Panc1 (cell line): ENCODE measurements at regions not wholly inside any gene's neighbourhood (a gene's known extent, or its start where the extent isn't known, plus 50 kb on each side); places are given as distances from the start of the nearest gene placed in this dataset.
A peak's percentile ranks its signal among the peaks of the same experiment; 100 is the strongest.

Experiments used
- ATAC-seq: fragments of 200-7000 bp; cut with Tn5 transposase; 2 replicates; pipeline ENCODE4 v1.9.1; 2020; ENCODE audit warnings: mild to moderate bottlenecking, moderate library complexity
- BruUV-seq: library from RNA; stranded (reverse); fragments of 400-500 nt; replicated peaks from 2 replicates; lab custom pipeline; 2021; lab: Mats Ljungman, UMichigan
- CTCF ChIA-PET: fragments of 300-600 bp; sonication (Branson Sonifier 250); formaldehyde crosslinking; loops from one replicate; lab custom pipeline; 2022; ENCODE audit warnings: antibody characterized with exemption; lab: Charles Lee
- POLR2A ChIA-PET: fragments of 300-600 bp; sonication (Branson Sonifier 250); formaldehyde crosslinking; loops from one replicate; lab custom pipeline; 2022; ENCODE audit warnings: antibody characterized with exemption; lab: Charles Lee
- DNase-seq: peaks from one replicate; pipeline ENCODE4 v3.0.0-alpha.2; 2010; ENCODE audit warnings: low read depth, low spot score
- H3K27ac ChIP-seq: 2 replicates; pipeline ENCODE4 v1.5.1; 2011; ENCODE audit warnings: mild to moderate bottlenecking, low read length, inconsistent platforms
- H3K27me3 ChIP-seq: fragments of 200-500 bp; sonication (Bioruptor generic); 2 replicates; pipeline ENCODE4 v1.6.0; 2014; ENCODE audit warnings: low read length, inconsistent platforms; ENCODE audit not compliant: control insufficient read depth, insufficient read depth
- H3K36me3 ChIP-seq: fragments of 200-500 bp; sonication (Bioruptor generic); 2 replicates; pipeline ENCODE4 v1.5.1; 2014; ENCODE audit warnings: inconsistent platforms, mild to moderate bottlenecking, low read length, moderate library complexity; ENCODE audit not compliant: control insufficient read depth, insufficient read depth
- H3K4me1 ChIP-seq: 2 replicates; pipeline ENCODE4 v1.5.1; 2011; ENCODE audit warnings: inconsistent platforms, mild to moderate bottlenecking, low read length, moderate library complexity; ENCODE audit not compliant: control insufficient read depth, insufficient read depth
- H3K4me3 ChIP-seq, 2 experiments: 2 replicates each; pipeline ENCODE4 v1.5.1; 2011 to 2012; ENCODE audit warnings: low read depth in 2 of 2, low read length in 2 of 2, mild to moderate bottlenecking in 2 of 2, inconsistent platforms in 1 of 2, moderate library complexity in 1 of 2
- H3K9me3 ChIP-seq: fragments of 200-500 bp; sonication (Bioruptor generic); 2 replicates; pipeline ENCODE4 v1.5.1; 2014; ENCODE audit warnings: low read depth, mild to moderate bottlenecking, inconsistent platforms, low read length, moderate library complexity; ENCODE audit not compliant: control insufficient read depth, insufficient read depth
- POLR2AphosphoS5 ChIP-seq: IDR thresholded peaks from 2 replicates; pipeline ENCODE4 v1.6.1; 2012; ENCODE audit warnings: mild to moderate bottlenecking, low read depth, low read length, moderate library complexity
- SIN3A ChIP-seq: IDR thresholded peaks from 2 replicates; pipeline ENCODE4 v1.6.1; 2012; ENCODE audit warnings: low read depth, mild to moderate bottlenecking, low read length, moderate library complexity, borderline replicate concordance; ENCODE audit not compliant: insufficient read depth
- TCF7L2 ChIP-seq: IDR thresholded peaks from 2 replicates; pipeline ENCODE4 v1.6.1; 2011; ENCODE audit warnings: mild to moderate bottlenecking, low read depth, low read length, inconsistent platforms
- in situ Hi-C: cut with HindIII; loops from 2 replicates; pipeline ENCODE4 v1.10.0; 2016; ENCODE audit warnings: low sequenced_read_pairs, low pct_unique_long_range_greater_than_20kb
- intact Hi-C: fragments of 100-400 bp; cut with micrococcal nuclease; formaldehyde crosslinking; loops from one replicate; pipeline ENCODE4 v1.10.0; 2022; ENCODE audit not compliant: unreplicated experiment
- TF ChIP-seq, protein P1 (sequence below), 2 experiments: IDR thresholded peaks; 2 replicates each; pipeline ENCODE4 v1.6.1; 2011 to 2012; ENCODE audit warnings: low read depth in 2 of 2, control low read depth in 1 of 2, low read length in 1 of 2, mild to moderate bottlenecking in 1 of 2, moderate library complexity in 1 of 2; ENCODE audit not compliant: insufficient read depth in 1 of 2
- TF ChIP-seq, protein P2 (sequence below): fragments of 450-650 bp; IDR thresholded peaks from 2 replicates; pipeline ENCODE4 v1.5.1; 2017; ENCODE audit warnings: mild to moderate bottlenecking

DNA sequence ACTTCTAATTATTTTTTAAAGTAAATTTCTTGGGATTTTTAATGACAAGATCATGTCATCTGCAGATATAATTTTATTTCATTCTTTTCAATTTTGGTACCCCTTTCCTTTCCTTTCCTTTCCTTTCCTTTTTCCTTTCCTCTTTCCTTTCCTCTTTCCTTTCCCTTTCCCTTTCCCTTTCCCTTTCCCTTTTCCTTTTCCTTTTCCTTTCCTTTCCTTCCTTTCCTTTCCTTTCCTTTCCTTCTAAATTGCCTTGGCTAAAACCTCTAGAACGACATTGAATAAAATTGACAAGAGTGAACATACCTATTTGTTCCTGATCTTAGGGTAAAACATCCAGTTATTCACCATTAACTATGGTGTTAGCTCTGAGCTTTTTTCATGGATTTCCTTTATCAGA, 334.1 kb downstream of the NDFIP2 start:
- no TSS peak for BruUV-seq
- H3K4me3 ChIP-seq = no peak overlapping the region
- no peak for DNase-seq
- ChIA-PET CTCF (no interaction called here), POLR2A (no interaction called here)
- intact Hi-C loops = no loop called here
- in situ Hi-C loops = no loop called here
- no peaks in the 10 kb centered on the region for H3K9me3 ChIP-seq
- TF ChIP-seq TCF7L2 (no peak), POLR2AphosphoS5 (no peak), SIN3A (no peak)
- TF ChIP-seq, protein P1, sequence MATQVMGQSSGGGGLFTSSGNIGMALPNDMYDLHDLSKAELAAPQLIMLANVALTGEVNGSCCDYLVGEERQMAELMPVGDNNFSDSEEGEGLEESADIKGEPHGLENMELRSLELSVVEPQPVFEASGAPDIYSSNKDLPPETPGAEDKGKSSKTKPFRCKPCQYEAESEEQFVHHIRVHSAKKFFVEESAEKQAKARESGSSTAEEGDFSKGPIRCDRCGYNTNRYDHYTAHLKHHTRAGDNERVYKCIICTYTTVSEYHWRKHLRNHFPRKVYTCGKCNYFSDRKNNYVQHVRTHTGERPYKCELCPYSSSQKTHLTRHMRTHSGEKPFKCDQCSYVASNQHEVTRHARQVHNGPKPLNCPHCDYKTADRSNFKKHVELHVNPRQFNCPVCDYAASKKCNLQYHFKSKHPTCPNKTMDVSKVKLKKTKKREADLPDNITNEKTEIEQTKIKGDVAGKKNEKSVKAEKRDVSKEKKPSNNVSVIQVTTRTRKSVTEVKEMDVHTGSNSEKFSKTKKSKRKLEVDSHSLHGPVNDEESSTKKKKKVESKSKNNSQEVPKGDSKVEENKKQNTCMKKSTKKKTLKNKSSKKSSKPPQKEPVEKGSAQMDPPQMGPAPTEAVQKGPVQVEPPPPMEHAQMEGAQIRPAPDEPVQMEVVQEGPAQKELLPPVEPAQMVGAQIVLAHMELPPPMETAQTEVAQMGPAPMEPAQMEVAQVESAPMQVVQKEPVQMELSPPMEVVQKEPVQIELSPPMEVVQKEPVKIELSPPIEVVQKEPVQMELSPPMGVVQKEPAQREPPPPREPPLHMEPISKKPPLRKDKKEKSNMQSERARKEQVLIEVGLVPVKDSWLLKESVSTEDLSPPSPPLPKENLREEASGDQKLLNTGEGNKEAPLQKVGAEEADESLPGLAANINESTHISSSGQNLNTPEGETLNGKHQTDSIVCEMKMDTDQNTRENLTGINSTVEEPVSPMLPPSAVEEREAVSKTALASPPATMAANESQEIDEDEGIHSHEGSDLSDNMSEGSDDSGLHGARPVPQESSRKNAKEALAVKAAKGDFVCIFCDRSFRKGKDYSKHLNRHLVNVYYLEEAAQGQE (IDR thresholded peaks at IDR 0.05; ENCODE audit: insufficient read depth in 1 of 2, low read depth in 2 of 2, low read length in 1 of 2) = no peak
- TF ChIP-seq, protein P2, sequence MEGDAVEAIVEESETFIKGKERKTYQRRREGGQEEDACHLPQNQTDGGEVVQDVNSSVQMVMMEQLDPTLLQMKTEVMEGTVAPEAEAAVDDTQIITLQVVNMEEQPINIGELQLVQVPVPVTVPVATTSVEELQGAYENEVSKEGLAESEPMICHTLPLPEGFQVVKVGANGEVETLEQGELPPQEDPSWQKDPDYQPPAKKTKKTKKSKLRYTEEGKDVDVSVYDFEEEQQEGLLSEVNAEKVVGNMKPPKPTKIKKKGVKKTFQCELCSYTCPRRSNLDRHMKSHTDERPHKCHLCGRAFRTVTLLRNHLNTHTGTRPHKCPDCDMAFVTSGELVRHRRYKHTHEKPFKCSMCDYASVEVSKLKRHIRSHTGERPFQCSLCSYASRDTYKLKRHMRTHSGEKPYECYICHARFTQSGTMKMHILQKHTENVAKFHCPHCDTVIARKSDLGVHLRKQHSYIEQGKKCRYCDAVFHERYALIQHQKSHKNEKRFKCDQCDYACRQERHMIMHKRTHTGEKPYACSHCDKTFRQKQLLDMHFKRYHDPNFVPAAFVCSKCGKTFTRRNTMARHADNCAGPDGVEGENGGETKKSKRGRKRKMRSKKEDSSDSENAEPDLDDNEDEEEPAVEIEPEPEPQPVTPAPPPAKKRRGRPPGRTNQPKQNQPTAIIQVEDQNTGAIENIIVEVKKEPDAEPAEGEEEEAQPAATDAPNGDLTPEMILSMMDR = no peak
- H3K4me1 ChIP-seq = peaks cover 7% of the 10 kb centered on the region; the same call in 1 of the 2 replicates
- no peaks in the 10 kb centered on the region for H3K27me3 ChIP-seq
- ATAC-seq = no peak
- no peak overlapping the region for H3K27ac ChIP-seq
- H3K36me3 ChIP-seq = no peaks in the 10 kb centered on the region

DNA sequence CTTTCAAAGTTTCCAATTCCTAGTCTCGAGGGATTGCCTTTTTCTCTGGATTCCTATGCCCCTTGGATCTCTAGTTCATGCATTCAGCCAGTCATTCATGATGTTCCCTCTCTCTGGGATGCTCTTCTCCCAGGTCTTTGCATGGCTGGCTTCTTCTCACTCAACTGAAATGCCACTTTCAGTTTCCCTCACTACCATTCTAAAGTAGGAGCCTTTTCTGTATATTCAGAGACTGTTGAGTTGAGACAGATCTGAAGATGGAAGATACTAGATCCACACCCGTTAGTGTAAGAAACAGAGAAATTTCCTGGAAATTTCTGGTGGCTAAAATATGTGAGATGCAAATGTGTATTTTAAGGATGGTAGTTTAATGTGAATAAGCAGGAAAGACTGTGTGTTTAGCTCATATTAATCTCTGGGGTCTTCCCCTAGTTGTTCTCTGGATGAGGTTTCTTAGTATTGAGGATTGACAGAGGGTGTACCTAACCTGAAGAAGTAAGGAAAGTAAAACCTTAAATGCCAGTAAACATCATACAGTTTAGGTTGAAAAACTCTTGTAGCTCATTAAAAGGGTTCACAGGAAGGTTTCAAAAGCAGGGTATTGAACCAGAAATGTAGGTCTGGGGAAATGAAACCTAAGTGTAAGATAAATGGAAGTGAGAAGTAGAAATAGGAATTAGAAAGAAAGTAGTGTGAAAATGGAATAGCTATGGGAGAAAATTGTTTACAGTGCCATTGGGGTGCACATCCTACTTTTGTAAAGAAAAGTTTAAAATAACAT, 331.3 kb downstream of the NDFIP2 start:
- ATAC-seq = no peak
- ChIA-PET CTCF (no interaction called here), POLR2A (no interaction called here)
- no peaks in the 10 kb centered on the region for H3K27me3 ChIP-seq
- TF ChIP-seq SIN3A (no peak), POLR2AphosphoS5 (no peak), TCF7L2 (no peak)
- TF ChIP-seq, protein P1 (IDR thresholded peaks at IDR 0.05; ENCODE audit: insufficient read depth in 1 of 2, low read depth in 2 of 2, low read length in 1 of 2) = no peak
- TF ChIP-seq, protein P2 = no peak
- no peaks in the 10 kb centered on the region for H3K36me3 ChIP-seq
- in situ Hi-C loops (no loop called here), intact Hi-C loops (no loop called here)
- peaks cover 7% of the 10 kb centered on the region; the same call in 1 of the 2 replicates for H3K4me1 ChIP-seq
- no peak overlapping the region for H3K4me3 ChIP-seq
- H3K27ac ChIP-seq = peak overlapping the region; percentile 77
- BruUV-seq = no TSS peak
- DNase-seq = no peak
- H3K9me3 ChIP-seq = no peaks in the 10 kb centered on the region
